Upper lobe of left lung (tissue), 4 donors: ENCODE measurements at regions not wholly inside any gene's neighbourhood (a gene's known extent, or its start where the extent isn't known, plus 50 kb on each side); places are given as distances from the start of the nearest gene placed in this dataset.

ENCODE experiments used
- EP300 ChIP-seq, 4 donors: sonication (generic); formaldehyde crosslinking; IDR thresholded peaks; one replicate each; pipeline ENCODE4 v1.5.1; 2017; ENCODE audit warnings: antibody characterized with exemption in 4 of 4, control low read depth in 2 of 4
- POLR2A ChIP-seq, 4 donors: fragments of 450-650 bp; IDR thresholded peaks; one replicate each; pipeline ENCODE4 v1.5.1; 2016 to 2017; ENCODE audit warnings: antibody characterized with exemption in 4 of 4, mild to moderate bottlenecking in 2 of 4
- TF ChIP-seq, protein P1 (sequence below), 6 experiments: fragments of 450-650 bp in 4 of 6; fragments of 200-600 bp in 2 of 6; sonication (generic) in 2 of 6; IDR thresholded peaks; one replicate each; pipeline ENCODE4 v1.5.1; 2016 to 2019; ENCODE audit warnings: antibody characterized with exemption in 6 of 6

DNA sequence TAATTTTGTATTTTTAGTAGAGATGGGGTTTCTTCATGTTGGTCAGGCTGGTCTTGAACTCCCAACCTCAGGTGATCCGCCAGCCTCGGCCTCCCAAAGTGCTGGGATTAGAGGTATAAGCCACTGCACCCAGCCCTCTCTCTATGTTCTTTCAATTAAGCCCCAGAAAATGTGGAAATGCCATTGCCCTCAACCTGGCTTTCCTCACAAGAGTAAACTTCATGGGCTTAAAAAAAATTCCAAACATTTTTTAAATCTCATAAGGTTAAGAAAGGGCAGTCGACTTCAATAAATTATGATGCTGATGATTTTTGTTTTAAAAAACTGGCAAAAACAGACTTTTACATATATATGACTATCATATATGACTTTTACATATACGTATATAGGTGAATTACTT, 107.6 kb downstream of the TES start:
- TF ChIP-seq, protein P1, sequence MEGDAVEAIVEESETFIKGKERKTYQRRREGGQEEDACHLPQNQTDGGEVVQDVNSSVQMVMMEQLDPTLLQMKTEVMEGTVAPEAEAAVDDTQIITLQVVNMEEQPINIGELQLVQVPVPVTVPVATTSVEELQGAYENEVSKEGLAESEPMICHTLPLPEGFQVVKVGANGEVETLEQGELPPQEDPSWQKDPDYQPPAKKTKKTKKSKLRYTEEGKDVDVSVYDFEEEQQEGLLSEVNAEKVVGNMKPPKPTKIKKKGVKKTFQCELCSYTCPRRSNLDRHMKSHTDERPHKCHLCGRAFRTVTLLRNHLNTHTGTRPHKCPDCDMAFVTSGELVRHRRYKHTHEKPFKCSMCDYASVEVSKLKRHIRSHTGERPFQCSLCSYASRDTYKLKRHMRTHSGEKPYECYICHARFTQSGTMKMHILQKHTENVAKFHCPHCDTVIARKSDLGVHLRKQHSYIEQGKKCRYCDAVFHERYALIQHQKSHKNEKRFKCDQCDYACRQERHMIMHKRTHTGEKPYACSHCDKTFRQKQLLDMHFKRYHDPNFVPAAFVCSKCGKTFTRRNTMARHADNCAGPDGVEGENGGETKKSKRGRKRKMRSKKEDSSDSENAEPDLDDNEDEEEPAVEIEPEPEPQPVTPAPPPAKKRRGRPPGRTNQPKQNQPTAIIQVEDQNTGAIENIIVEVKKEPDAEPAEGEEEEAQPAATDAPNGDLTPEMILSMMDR (IDR thresholded peaks at IDR 0.05) = no peak
- TF ChIP-seq POLR2A (IDR thresholded peaks at IDR 0.05) (no peak), EP300 (IDR thresholded peaks at IDR 0.05) (no peak)
